Uterus (tissue), 2 donors: ENCODE measurements at regions not wholly inside any gene's neighbourhood (a gene's known extent, or its start where the extent isn't known, plus 50 kb on each side); places are given as distances from the start of the nearest gene placed in this dataset.

Source experiments
- POLR2A ChIP-seq, 2 donors: fragments of 450-650 bp; IDR thresholded peaks; one replicate each; pipeline ENCODE4 v1.6.1; 2016; ENCODE audit warnings: antibody characterized with exemption in 2 of 2, mild to moderate bottlenecking in 1 of 2, moderate library complexity in 1 of 2
- TF ChIP-seq, protein P1 (sequence below), 4 experiments: fragments of 200-600 bp in 2 of 4; fragments of 450-650 bp in 2 of 4; sonication (generic) in 2 of 4; IDR thresholded peaks; one replicate each; pipeline ENCODE4 v1.5.1; 2016 to 2019; ENCODE audit warnings: antibody characterized with exemption in 4 of 4, mild to moderate bottlenecking in 2 of 4, moderate library complexity in 1 of 4

- TF ChIP-seq, protein P1, sequence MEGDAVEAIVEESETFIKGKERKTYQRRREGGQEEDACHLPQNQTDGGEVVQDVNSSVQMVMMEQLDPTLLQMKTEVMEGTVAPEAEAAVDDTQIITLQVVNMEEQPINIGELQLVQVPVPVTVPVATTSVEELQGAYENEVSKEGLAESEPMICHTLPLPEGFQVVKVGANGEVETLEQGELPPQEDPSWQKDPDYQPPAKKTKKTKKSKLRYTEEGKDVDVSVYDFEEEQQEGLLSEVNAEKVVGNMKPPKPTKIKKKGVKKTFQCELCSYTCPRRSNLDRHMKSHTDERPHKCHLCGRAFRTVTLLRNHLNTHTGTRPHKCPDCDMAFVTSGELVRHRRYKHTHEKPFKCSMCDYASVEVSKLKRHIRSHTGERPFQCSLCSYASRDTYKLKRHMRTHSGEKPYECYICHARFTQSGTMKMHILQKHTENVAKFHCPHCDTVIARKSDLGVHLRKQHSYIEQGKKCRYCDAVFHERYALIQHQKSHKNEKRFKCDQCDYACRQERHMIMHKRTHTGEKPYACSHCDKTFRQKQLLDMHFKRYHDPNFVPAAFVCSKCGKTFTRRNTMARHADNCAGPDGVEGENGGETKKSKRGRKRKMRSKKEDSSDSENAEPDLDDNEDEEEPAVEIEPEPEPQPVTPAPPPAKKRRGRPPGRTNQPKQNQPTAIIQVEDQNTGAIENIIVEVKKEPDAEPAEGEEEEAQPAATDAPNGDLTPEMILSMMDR (IDR thresholded peaks at IDR 0.05): no peak
- no peak for TF ChIP-seq POLR2A (IDR thresholded peaks at IDR 0.05)
Measured at GRCh38 chr6:147905711-147906110, 397.2 kb downstream of the SAMD5 start.
